GM19455 (cell line): ENCODE measurements at regions not wholly inside any gene's neighbourhood (a gene's known extent, or its start where the extent isn't known, plus 50 kb on each side); places are given as distances from the start of the nearest gene placed in this dataset.
"Not testable (repeated sequence)": the region's sequence is repeated elsewhere in the genome, so short reads cannot be mapped to it uniquely, and the experiment has no call there.

Experiments
- ATAC-seq: cut with Tn5 transposase; IDR thresholded peaks from one replicate; pipeline ENCODE4 v1.9.1; 2021; ENCODE audit not compliant: unreplicated experiment

DNA sequence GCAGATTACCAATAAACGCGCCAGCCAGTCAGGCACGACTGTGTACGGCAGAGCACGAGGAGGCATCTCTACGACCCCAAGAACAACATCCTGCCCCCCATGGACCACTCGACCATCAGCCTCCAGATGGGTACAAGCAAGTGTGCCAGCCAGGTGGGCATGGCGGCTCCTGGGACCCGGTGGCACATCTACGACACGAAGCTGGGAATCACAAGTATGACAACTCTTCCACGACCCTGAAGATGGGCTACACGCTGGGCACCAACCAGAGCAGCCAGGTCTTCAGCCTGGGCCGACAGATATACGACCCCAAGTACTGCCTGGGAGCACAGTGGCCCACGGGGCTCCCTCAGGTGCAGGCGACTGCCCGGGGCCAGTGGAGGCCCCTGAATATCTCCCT, 217.6 kb downstream of the POTED start:
- no peak for ATAC-seq

GRCh38 chr21:13826511-13826910, 216.9 kb downstream of the POTED start:
- not testable (repeated sequence) for ATAC-seq

- ATAC-seq, result not testable (repeated sequence)
Observed at GRCh38 chr21:13825218-13825778, 215.7 kb downstream of the POTED start.

DNA sequence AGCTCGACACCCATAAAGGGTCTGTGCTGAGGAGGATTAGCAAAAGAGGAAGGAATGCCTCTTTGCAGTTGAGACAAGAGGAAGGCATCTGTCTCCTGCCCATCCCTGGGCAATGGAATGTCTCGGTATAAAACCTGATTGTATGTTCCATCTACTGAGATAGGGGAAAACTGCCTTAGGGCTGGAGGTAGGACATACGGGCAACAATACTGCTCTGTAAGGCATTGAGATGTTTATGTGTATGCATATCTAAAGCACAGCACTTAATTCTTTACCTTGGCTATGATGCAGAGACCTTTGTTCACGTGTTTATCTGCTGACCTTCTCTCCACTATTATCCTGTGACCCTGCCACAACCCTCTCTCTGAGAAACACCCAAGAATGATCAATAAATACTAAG, 210.7 kb downstream of the POTED start:
- ATAC-seq, result not testable (repeated sequence)

DNA sequence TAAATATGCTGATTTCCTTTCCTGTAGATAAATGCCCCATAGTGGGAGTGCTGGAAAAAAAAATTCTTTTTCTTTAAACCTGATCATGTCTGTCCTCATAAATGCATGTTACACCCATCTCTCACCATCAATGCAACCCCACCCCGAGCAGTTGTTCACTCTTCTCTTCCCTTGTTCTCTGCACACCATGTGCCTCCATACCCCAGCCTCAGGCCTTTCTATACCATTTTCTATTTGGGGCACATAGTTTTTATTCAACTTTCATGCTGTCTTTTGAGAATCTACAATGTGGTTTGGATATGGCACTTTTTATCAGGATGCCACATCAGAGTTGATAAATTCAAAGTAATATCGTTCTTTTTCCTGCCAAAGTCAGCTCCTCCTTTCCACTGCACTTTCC, 202.6 kb downstream of the POTED start:
- not testable (repeated sequence) for ATAC-seq

DNA sequence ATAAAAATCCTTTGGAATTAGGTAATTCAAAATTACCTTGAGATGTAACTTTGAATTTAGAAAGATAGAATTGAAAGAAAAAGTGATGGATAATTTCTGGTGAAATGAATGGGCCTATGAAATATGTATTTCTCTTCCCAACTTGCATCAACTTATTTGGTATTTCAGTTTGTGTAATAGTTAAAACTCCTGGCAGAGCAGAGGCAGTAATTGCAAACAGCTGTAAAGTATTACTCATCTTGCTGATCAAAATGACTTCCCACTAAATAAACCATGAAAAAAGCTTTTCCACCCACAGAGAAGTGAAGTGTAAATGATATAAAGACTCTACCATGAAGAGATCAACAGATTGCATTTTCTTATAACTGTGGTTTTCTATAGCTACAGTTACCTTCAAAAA, 201.0 kb downstream of the POTED start:
- ATAC-seq, result not testable (repeated sequence)

DNA sequence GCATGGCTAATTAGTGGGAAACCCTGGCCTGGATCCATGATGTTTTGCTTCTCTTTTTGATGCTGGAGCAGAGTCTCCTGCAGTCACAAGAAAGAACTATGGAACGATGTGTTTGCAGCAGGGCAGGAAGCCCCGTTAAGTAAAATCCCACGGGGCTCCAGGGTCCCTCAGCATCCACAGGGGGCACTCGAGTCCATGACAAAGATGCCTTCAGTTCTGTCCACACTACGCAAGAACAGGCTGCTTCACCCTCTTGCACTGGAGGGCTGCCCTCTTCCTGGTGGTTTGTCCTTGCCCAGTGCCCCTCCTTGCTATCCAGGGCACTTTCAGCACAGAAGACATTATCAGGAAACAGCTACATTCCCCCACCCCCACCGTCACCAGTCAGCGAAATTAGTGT, 196.9 kb downstream of the POTED start:
- not testable (repeated sequence) for ATAC-seq

DNA sequence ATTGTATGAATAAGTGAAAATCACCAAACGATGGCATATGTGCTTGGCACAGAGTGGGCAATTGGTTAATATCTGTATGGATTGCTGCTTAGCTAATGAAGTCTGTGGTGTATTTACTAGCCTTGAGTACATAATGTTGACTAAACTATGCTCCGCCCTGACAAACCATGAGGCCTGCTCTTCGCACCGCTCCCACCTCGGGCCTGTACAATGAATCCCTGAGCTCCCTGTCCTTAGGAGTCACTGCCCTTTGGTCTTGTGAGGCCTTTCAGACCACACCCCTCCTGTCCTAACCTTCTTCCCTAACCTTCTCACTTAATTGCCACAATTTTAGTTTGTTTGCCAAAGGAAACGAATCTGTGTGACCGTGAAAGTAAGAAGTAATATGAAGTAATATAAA, 193.2 kb downstream of the POTED start:
- ATAC-seq, result not testable (repeated sequence)
